Peyer's patch (tissue), 4 donors: ENCODE measurements at regions not wholly inside any gene's neighbourhood (a gene's known extent, or its start where the extent isn't known, plus 50 kb on each side); places are given as distances from the start of the nearest gene placed in this dataset.

ENCODE experiments used
- CTCF ChIP-seq, 6 experiments: fragments of 450-650 bp in 4 of 6; fragments of 200-600 bp in 2 of 6; sonication (generic) in 1 of 6; IDR thresholded peaks; one replicate each; pipeline ENCODE4 v1.5.1; 2017 to 2019; ENCODE audit warnings: antibody characterized with exemption in 6 of 6, mild to moderate bottlenecking in 3 of 6, moderate library complexity in 1 of 6
- POLR2A ChIP-seq, 2 donors: fragments of 450-650 bp; IDR thresholded peaks; one replicate each; pipeline ENCODE4 v1.5.1; 2017; ENCODE audit warnings: antibody characterized with exemption in 2 of 2, mild to moderate bottlenecking in 2 of 2, moderate library complexity in 2 of 2

GRCh38 chr15:96593735-96594134 is 263.2 kb downstream of the NR2F2 start:
- no peak for TF ChIP-seq POLR2A (IDR thresholded peaks at IDR 0.05)
- no peak for TF ChIP-seq CTCF (IDR thresholded peaks at IDR 0.05)
